ENCODE measurements at regions not wholly inside any gene's neighbourhood (a gene's known extent, or its start where the extent isn't known, plus 50 kb on each side); places are given as distances from the start of the nearest gene placed in this dataset.

- no peak for DNase-seq
These were observed 1157.5 kb downstream of the XPNPEP1 start for GRCh38 chr10:108765794-108766193.

- no peak for DNase-seq
These were observed 1165.4 kb downstream of the XPNPEP1 start for GRCh38 chr10:108757946-108758345.

GRCh38 chr10:108755646-108756045 lies 1167.7 kb downstream of the XPNPEP1 start:
- no peak for DNase-seq

DNA sequence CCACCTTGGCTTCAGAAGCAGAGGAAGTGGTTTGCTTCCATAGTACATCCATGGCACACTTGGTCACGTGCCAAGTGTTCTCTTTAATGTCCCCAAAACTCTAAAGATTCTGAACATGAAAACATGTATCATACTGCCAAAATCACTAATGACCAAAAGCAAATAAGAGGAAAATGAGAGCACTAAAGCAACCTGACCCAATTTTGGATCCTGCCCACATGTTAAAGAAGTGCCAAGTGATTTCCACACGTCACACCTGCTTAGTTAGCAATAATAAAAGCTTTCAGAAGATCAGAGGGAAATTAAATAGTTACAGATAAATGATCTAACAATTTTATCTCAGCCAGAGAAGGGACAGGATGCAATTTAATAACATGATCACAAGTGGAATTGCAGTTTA lies 1170.0 kb downstream of the XPNPEP1 start:
- no peak for DNase-seq

- DNase-seq: no peak
These were observed 1174.3 kb downstream of the XPNPEP1 start for GRCh38 chr10:108749042-108749441.

DNA sequence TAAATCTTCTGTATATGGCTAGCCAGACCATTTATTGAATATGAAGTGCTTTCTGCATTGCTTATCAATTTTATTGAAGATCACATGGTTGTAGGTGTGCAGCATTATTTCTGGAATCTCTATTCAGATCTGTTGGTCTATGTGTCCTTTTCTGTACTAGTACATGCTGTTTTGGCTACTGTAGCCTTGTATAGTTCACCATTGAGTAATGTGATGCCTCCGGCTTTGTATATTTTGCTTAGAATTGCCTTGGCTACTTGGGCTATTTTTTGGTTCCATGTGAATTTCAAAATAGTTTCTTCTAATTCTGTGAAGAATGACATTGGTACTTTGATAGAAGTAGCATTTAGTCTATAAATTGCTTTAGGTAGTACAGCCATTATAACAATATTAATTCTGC lies 1187.2 kb downstream of the XPNPEP1 start:
- DNase-seq: no peak

DNA sequence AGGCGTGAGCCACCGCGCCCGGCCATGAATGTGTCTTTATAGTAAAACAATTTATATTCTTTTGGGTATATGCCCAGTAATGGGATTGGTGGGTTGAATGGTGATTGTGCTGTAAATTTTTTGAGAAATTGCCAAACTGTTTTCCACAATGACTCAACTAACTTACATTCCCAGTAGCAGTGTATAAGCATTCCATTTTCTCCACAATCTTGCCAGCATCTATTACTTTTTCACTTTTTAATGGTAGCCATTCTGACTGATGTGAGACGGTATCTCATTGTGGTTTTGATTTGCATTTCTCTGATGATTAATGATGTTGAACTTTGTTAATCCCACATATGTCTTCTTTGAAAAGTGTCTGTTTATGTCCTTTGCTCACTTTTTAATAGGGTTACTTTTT lies 1187.9 kb downstream of the XPNPEP1 start:
- DNase-seq: no peak

- no peak for DNase-seq
These were observed 1201.4 kb downstream of the XPNPEP1 start for GRCh38 chr10:108721874-108722273.

DNA sequence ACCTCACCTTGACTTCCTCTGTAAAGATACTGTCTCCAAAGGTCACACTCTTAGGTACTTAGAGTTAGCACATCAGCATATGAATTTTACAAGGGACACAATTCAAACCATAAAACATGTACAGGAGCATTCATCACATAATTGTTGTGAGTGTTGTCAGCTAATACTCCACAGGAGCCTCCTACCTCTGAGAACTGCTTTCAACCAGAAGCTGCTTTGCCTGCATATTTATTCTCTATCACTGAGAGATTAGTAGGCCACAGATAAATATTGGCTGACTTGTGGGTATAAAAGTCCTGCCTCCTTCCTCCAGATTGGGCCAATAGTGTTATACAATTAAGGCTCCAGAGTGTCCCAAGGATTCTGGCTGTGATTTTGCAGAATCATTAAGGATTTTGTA lies 1207.0 kb downstream of the XPNPEP1 start:
- no peak for DNase-seq

- no peak for DNase-seq
These were observed 1213.2 kb downstream of the XPNPEP1 start for GRCh38 chr10:108709927-108710722.

- no peak for DNase-seq
These were observed 1214.9 kb downstream of the XPNPEP1 start for GRCh38 chr10:108708363-108708762.

- DNase-seq: no peak
These were observed 1226.4 kb downstream of the XPNPEP1 start for GRCh38 chr10:108696792-108697477.

DNA sequence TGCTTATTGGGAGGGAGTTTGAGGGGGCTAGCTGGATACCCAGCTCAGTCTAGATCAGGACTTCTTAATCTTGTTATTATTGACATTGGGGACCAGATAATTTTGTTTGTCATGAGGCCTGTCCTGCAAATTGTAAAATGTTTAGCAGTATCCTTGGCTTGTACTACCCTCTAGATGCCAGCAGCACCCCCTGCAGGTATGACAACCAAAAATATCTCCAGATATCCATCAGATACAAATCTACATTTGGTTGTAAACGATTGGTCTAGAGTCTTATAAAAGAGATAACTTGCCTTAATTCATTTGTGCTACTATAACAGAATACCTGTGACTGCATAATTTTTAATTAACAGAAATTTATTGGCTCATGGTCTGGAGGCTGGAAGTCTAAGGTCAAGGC lies 1232.2 kb downstream of the XPNPEP1 start:
- DNase-seq: no peak

DNA sequence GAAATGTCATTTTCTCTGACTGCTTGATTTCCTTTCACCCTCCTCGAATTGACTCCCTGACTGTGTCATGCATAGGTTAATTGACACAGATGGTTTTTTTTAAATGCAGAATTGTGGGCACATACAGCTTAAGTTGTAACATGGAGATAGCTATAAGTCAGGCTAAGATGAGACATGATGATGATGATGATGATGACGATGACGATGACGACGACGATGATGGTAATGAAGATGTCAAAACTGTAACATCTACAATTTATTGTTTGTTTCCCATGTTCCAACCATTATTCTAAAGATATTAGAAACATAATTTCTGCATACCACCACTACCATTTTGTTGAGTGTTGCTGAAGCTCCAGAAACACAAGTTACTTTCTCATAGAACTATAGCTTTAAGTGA lies 1232.8 kb downstream of the XPNPEP1 start:
- DNase-seq: no peak

DNA sequence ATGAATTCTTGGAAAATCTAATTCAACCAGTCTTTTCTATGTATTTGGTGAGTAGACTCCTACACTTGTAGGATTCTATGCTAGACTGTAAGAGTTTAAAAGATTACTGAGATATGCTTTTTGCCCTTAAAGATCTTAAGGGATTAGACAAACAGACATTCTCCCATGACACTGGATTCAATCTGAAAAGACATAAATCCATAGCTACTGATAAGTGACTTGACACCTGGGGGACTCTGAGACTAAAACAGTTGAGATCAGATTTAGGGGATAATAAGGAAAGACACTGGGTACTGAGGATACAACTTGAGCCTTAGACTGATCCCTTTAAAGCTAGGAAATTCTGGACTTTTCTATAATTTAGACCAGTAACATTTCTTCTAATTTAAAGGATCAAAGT lies 1233.4 kb downstream of the XPNPEP1 start:
- DNase-seq: no peak

DNA sequence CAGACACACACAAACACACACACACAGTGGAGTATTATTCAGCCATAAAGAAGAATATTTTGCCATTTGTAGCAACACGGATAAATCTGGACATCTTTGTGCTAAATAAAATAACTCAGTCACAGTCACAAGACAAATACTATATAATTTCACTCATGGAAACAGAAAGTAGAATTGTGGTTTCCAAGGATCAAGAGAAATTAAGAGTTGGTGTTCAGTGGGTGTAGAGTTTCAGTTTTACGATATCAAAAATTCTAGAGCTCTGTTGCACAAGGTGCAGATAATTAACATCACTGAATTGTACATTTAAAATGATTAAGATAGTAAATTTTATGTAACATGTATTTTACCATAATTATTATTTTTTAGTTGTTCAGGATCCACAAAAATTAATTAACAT lies 1235.0 kb downstream of the XPNPEP1 start:
- DNase-seq: no peak

- no peak for DNase-seq
These were observed 1237.3 kb downstream of the XPNPEP1 start for GRCh38 chr10:108685863-108686531.

GRCh38 chr10:108684431-108684830 lies 1238.9 kb downstream of the XPNPEP1 start:
- no peak for DNase-seq

DNA sequence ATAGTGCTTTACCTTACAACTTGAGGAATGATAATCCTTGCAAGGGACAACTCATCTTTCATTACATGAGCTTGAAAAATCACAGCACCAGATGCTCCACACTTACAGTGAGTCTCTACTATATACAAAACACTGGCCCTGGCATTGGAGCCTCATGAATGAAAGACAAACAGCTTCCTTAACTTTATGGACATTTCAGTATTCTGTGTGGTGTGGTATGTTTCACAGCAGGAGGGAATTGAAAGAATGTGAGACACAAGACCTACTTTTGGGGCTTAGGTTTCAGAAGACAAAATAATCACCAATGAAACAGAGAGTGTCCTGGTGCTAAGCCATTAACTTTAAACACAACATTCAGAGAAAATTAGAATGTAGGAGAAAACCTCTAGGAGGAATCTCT lies 1249.6 kb downstream of the XPNPEP1 start:
- DNase-seq: no peak

DNA sequence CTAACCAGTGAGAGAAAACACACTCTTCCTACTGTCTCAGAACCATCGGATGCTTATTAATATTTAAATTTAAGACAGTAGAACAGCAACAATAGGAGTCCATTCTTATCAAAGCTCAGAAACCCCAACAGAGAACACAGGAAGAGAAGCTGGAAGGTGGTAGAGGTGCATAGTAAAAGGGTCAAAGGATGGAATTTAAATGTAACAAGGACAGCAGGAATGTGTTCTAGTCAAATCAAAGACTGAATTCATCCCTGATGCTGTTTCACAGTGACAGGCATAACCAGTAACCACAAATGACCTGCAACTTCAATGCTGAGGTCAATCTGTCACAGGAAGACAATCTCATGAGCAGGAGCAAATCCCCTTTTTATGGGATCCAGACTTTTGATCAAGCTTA lies 1259.7 kb downstream of the XPNPEP1 start:
- DNase-seq: no peak

GRCh38 chr10:108662975-108663374 lies 1260.3 kb downstream of the XPNPEP1 start:
- no peak for DNase-seq

DNA sequence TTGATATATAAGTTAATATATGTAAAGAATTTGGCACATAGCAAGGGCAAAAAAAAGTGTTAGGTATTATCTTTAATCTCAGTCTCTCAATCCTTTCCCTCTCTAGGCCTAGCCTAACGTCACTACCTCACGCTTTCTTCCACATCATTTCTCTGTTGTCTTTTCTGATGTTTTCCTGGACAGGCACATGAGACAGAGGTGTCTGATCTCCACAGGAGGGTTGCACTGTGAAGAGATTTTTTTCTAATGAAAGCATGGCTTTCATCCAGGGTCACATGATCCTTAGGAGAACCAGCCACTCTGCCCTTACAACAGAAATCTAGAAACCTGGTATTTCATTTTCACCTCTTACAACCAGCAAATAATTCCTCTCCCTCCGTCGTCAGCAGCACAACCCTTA lies 1268.3 kb downstream of the XPNPEP1 start:
- DNase-seq: no peak

- DNase-seq: no peak
These were observed 1269.8 kb downstream of the XPNPEP1 start for GRCh38 chr10:108653531-108653930.

GRCh38 chr10:108639010-108639409 lies 1284.3 kb downstream of the XPNPEP1 start:
- no peak for DNase-seq
